Ishikawa (cell line): ENCODE measurements at regions not wholly inside any gene's neighbourhood (a gene's known extent, or its start where the extent isn't known, plus 50 kb on each side); places are given as distances from the start of the nearest gene placed in this dataset.

ENCODE experiments used
- CEBPB ChIP-seq: IDR thresholded peaks from 2 replicates; pipeline ENCODE4 v1.6.1; 2012
- EP300 ChIP-seq: IDR thresholded peaks from 2 replicates; pipeline ENCODE4 v1.6.1; 2012; ENCODE audit warnings: borderline replicate concordance
- FOXM1 ChIP-seq: IDR thresholded peaks from 2 replicates; pipeline ENCODE4 v1.6.1; 2012; ENCODE audit warnings: low read depth, borderline replicate concordance
- NFIC ChIP-seq: IDR thresholded peaks from 2 replicates; pipeline ENCODE4 v1.6.1; 2012
- RAD21 ChIP-seq: IDR thresholded peaks from 2 replicates; pipeline ENCODE4 v1.6.1; 2012; ENCODE audit warnings: low read depth
- REST ChIP-seq: IDR thresholded peaks from 2 replicates; pipeline ENCODE4 v1.6.1; 2012; ENCODE audit warnings: low read depth, mild to moderate bottlenecking
- TAF1 ChIP-seq: IDR thresholded peaks from 2 replicates; pipeline ENCODE4 v1.6.1; 2012; ENCODE audit warnings: low read depth, mild to moderate bottlenecking
- TEAD4 ChIP-seq: IDR thresholded peaks from 2 replicates; pipeline ENCODE4 v1.6.1; 2012
- YY1 ChIP-seq: IDR thresholded peaks from 2 replicates; pipeline ENCODE4 v1.6.1; 2012; ENCODE audit warnings: low read depth
- TF ChIP-seq, protein P1 (sequence below): IDR thresholded peaks from 2 replicates; pipeline ENCODE4 v1.6.1; 2012

GRCh38 chr10:43708262-43708661, 59.6 kb upstream of the ZNF32 start:
- TF ChIP-seq CEBPB (no peak), EP300 (no peak), TEAD4 (no peak), YY1 (no peak), NFIC (no peak), FOXM1 (no peak), RAD21 (no peak), TAF1 (no peak), REST (no peak)
- TF ChIP-seq, protein P1, sequence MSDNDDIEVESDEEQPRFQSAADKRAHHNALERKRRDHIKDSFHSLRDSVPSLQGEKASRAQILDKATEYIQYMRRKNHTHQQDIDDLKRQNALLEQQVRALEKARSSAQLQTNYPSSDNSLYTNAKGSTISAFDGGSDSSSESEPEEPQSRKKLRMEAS = no peak
